ENCODE measurements at regions not wholly inside any gene's neighbourhood (a gene's known extent, or its start where the extent isn't known, plus 50 kb on each side); places are given as distances from the start of the nearest gene placed in this dataset.

GRCh38 chr3:150247441-150247840 is 160.7 kb upstream of the TSC22D2 start (continued):
- no peak for TF ChIP-seq ATF2 (IDR thresholded peaks at IDR 0.05; ENCODE audit: low read length)
- no peak for TF ChIP-seq HDAC2 (IDR thresholded peaks at IDR 0.05; ENCODE audit: borderline replicate concordance in 1 of 2, low read depth in 2 of 2, low read length in 2 of 2)
